K562 (cell line): ENCODE measurements at regions not wholly inside any gene's neighbourhood (a gene's known extent, or its start where the extent isn't known, plus 50 kb on each side); places are given as distances from the start of the nearest gene placed in this dataset.

Source experiments
- ATAC-seq: fragments of 200-7000 bp; cut with Tn5 transposase; 3 replicates; pipeline ENCODE4 v1.9.1; 2020; ENCODE audit warnings: moderate library complexity
- BruUV-seq: library from RNA; stranded (reverse); fragments of 400-500 nt; replicated peaks from 2 replicates; lab custom pipeline; 2021; lab: Mats Ljungman, UMichigan
- CTCF ChIA-PET: fragments of 300-600 bp; formaldehyde crosslinking; extraction: SDS; loops from one replicate; lab custom pipeline; 2021; ENCODE audit warnings: low intra/inter-chr PET ratio; lab: Yijun Ruan, JAX
- POLR2A ChIA-PET: fragments of 300-600, 350-650 bp; sonication (Branson Sonifier 250); formaldehyde crosslinking; extraction: SDS; loops from one replicate; lab custom pipeline; 2021; ENCODE audit warnings: antibody characterized with exemption, inconsistent platforms; lab: Yijun Ruan, JAX
- DNase-seq, 4 experiments: peaks; one replicate each; pipeline versions ENCODE4 v3.0.0 to v3.0.0-alpha.2; 2011 to 2018; ENCODE audit warnings: low spot score in 3 of 4, mixed read lengths in 3 of 4; ENCODE audit errors: extremely low read depth in 1 of 4
- FAIRE-seq: peaks from 2 replicates; lab custom pipeline; 2011; peaks lifted over from hg19 to GRCh38; lab: Jason Lieb, UNC
- H2AFZ ChIP-seq: 2 replicates; pipeline ENCODE4 v1.6.0; 2011; ENCODE audit warnings: low read depth, low read length, control low read depth, inconsistent platforms
- H3K27ac ChIP-seq: fragments of 200-600 bp; 3 replicates; pipeline ENCODE4 v1.8.0; 2011; ENCODE audit warnings: low read depth, mild to moderate bottlenecking, control low read depth, inconsistent platforms, low read length, moderate library complexity, mixed read lengths; ENCODE audit errors: extremely low read depth
- H3K27me3 ChIP-seq, 2 experiments: fragments of 300-600 bp in 1 of 2; 2 replicates in 1 of 2; 3 replicates in 1 of 2; pipeline versions ENCODE4 v1.6.0 to v1.8.0; 2011; ENCODE audit warnings: inconsistent platforms in 2 of 2, low read length in 2 of 2, mild to moderate bottlenecking in 1 of 2, mixed read lengths in 1 of 2, moderate library complexity in 1 of 2; ENCODE audit not compliant: control insufficient read depth in 2 of 2, insufficient read depth in 2 of 2
- H3K36me3 ChIP-seq: fragments of 300-600 bp; 3 replicates; pipeline ENCODE4 v1.8.0; 2011; ENCODE audit warnings: mild to moderate bottlenecking, low read length, inconsistent platforms; ENCODE audit not compliant: control insufficient read depth, insufficient read depth
- H3K4me1 ChIP-seq, 2 experiments: fragments of 200-600 bp in 1 of 2; replicated peaks in 1 of 2; 2 replicates in 1 of 2; 3 replicates in 1 of 2; pipeline versions ENCODE4 v1.5.1 to v1.8.0; 2011; ENCODE audit warnings: inconsistent platforms in 2 of 2, low read length in 2 of 2, mild to moderate bottlenecking in 1 of 2, mixed read lengths in 1 of 2, moderate library complexity in 1 of 2; ENCODE audit not compliant: control insufficient read depth in 2 of 2, insufficient read depth in 2 of 2
- H3K4me2 ChIP-seq: 2 replicates; pipeline ENCODE4 v1.6.1; 2011; ENCODE audit warnings: low read length, control low read depth, inconsistent platforms, mixed read lengths; ENCODE audit not compliant: insufficient read depth
- H3K4me3 ChIP-seq: fragments of 200-600 bp; sonication (generic), shearing (Covaris generic); 2 replicates; pipeline ENCODE4 v1.5.1; 2016; ENCODE audit warnings: control low read depth, inconsistent platforms
- H3K79me2 ChIP-seq: fragments of 200-600 bp; 3 replicates; pipeline ENCODE4 v1.8.0; 2011; ENCODE audit warnings: low read length, inconsistent platforms; ENCODE audit not compliant: control insufficient read depth, insufficient read depth
- H3K9ac ChIP-seq, 2 experiments: 2 replicates each; pipeline versions ENCODE4 v1.6.0 to v1.6.1; 2011; ENCODE audit warnings: low read depth in 2 of 2, low read length in 2 of 2, control low read depth in 1 of 2, inconsistent platforms in 1 of 2, mild to moderate bottlenecking in 1 of 2, mixed read lengths in 1 of 2; ENCODE audit not compliant: insufficient read depth in 1 of 2
- H3K9me1 ChIP-seq: one replicate; pipeline ENCODE4 v1.6.0; 2011; ENCODE audit warnings: inconsistent platforms, mild to moderate bottlenecking, low read length, moderate library complexity; ENCODE audit not compliant: control insufficient read depth, insufficient read depth
- H3K9me3 ChIP-seq: replicated peaks from 2 replicates; pipeline ENCODE4 v1.5.1; 2011; ENCODE audit warnings: low read depth, low read length, inconsistent platforms; ENCODE audit not compliant: control insufficient read depth, insufficient read depth
- H4K20me1 ChIP-seq: replicated peaks from 2 replicates; pipeline ENCODE4 v1.6.1; 2011; ENCODE audit warnings: low read length, inconsistent platforms, mixed read lengths; ENCODE audit not compliant: control insufficient read depth, insufficient read depth
- ARHGAP35 ChIP-seq: fragments of 450-650 bp; IDR thresholded peaks from 2 replicates; pipeline ENCODE4 v1.6.1; 2018; ENCODE audit not compliant: partially characterized antibody
- HNRNPH1 ChIP-seq: fragments of 200-400 bp; formaldehyde crosslinking; optimal IDR thresholded peaks from 2 replicates; pipeline ENCODE3; 2017; ENCODE audit warnings: low read depth, mild to moderate bottlenecking, low read length, moderate library complexity
- KLF16 ChIP-seq: IDR thresholded peaks from 2 replicates; pipeline ENCODE4 v1.6.1; 2016; ENCODE audit warnings: antibody characterized with exemption
- MIER1 ChIP-seq: fragments of 450-650 bp; IDR thresholded peaks from 2 replicates; pipeline ENCODE4 v1.6.1; 2016; ENCODE audit warnings: antibody characterized with exemption, mild to moderate bottlenecking, low read depth
- NFIX ChIP-seq: fragments of 250-450 bp; sonication (Bioruptor Pico); IDR thresholded peaks from 2 replicates; pipeline ENCODE4 v1.4.0; 2020; ENCODE audit warnings: low read depth, mild to moderate bottlenecking, moderate library complexity
- NR0B1 ChIP-seq: fragments of 450-650 bp; IDR thresholded peaks from one replicate; pipeline ENCODE4 v1.6.1; 2018; ENCODE audit warnings: mild to moderate bottlenecking, moderate library complexity; ENCODE audit not compliant: partially characterized antibody
- ZMIZ1 ChIP-seq, 2 experiments: fragments of 150-350 bp in 1 of 2; IDR thresholded peaks; 2 replicates each; pipeline ENCODE4 v1.6.1; 2012 to 2016; ENCODE audit warnings: low read depth in 2 of 2, low read length in 2 of 2, mild to moderate bottlenecking in 1 of 2, moderate library complexity in 1 of 2
- WGBS: fragments of 100-300 bp; shearing (Covaris generic); methylation state at CpG from one replicate; pipeline ENCODE4 v1.1.6; 2016; ENCODE audit warnings: low coverage, mixed read lengths; ENCODE audit not compliant: insufficient coverage; ENCODE audit errors: missing lambda C conversion rate; 5-methylcytosine and 5-hydroxymethylcytosine counted together
- in situ Hi-C: fragments of 300-500 bp; cut with MboI; formaldehyde crosslinking; loops from 4 replicates; pipeline ENCODE4 v1.15.0; 2018; ENCODE audit warnings: inconsistent platforms, mixed read lengths
- intact Hi-C: fragments of 100-400 bp; cut with micrococcal nuclease; formaldehyde crosslinking; loops from 2 replicates; pipeline ENCODE4 v1.14.2; 2022

- ChIA-PET POLR2A (no interaction called here), CTCF (no interaction called here)
- Histone ChIP-seq H3K27ac (no peak overlapping the region), H3K36me3 (no peaks in the 10 kb centered on the region), H3K27me3 (no peaks in the 10 kb centered on the region), H4K20me1 (no peaks in the 10 kb centered on the region), H3K4me1 (no peaks in the 10 kb centered on the region), H3K9me3 (no peaks in the 10 kb centered on the region; the same call in 1 of the 2 replicates), H3K9ac (no peak overlapping the region), H2AFZ (no peak overlapping the region), H3K9me1 (no peaks in the 10 kb centered on the region), H3K79me2 (no peaks in the 10 kb centered on the region), H3K4me3 (no peak overlapping the region), H3K4me2 (no peak overlapping the region)
- TF ChIP-seq MIER1 (no peak), HNRNPH1 (no peak), KLF16 (no peak), NFIX (no peak), NR0B1 (no peak), ARHGAP35 (no peak), ZMIZ1 (IDR thresholded peaks at IDR 0.05; ENCODE audit: low read depth in 2 of 2, low read length in 2 of 2) (no peak)
- intact Hi-C loops, result no loop called here
- in situ Hi-C loops, result no loop called here
- 2% methylated on average over 5 of the region's 7 CpGs for WGBS
- FAIRE-seq, result no peak
- DNase-seq, result no peak
- no TSS peak for BruUV-seq
- ATAC-seq, result no peak
These were observed 223.5 kb upstream of the PCSK2 start for GRCh38 chr20:17003170-17003870.
